GM21423 (cell line): ENCODE measurements at regions not wholly inside any gene's neighbourhood (a gene's known extent, or its start where the extent isn't known, plus 50 kb on each side); places are given as distances from the start of the nearest gene placed in this dataset.
"Not testable (repeated sequence)": the region's sequence is repeated elsewhere in the genome, so short reads cannot be mapped to it uniquely, and the experiment has no call there.

Source experiments
- ATAC-seq: cut with Tn5 transposase; IDR thresholded peaks from one replicate; pipeline ENCODE4 v1.9.1; 2021; ENCODE audit warnings: mild to moderate bottlenecking, moderate library complexity; ENCODE audit not compliant: unreplicated experiment

DNA sequence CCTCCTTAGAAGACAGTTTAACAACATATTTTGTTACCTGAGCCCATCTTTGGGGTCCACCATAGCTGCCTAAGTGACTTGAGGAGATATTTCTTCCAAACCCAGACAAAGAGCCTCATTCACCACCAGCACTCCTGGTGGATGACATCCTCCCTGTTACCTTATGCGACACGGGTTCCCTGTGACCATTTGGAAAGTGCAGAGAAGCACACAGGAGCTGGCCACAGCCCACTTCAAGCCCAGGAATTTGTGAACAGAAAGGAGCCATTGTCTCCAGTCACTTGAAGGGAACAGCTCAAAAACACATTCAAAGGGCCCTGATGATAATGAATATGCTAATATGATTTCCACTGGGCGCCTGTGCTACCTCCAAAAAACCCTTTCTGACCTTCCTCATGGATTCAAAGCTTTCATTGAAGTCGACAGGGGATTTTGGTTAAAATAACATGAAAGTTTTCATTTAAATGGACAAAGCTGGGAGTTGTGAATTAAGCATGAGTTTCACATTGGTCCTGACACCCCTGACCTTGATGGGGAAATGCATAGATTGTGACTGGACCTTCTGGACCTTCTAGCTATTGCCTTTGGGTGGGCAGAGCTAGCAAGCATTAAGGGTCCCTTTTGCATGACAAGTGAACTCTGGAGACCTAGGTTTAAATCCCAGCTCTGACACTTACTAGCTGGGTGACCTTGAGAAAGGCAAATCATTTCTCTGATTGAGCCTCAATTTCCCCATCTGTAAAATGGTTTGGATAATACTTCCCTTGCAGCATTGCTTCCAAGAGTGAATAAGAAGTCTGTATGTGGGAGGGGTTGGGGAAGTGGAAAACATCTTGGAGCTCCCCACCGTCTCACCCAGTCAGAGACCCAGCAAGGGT is 83.3 kb upstream of the SIRPA start:
- ATAC-seq = no peak

- ATAC-seq = no peak
Measured at GRCh38 chr20:1810926-1811620, 84.1 kb upstream of the SIRPA start.

- ATAC-seq = no peak
Measured at GRCh38 chr20:1810572-1810925, 84.7 kb upstream of the SIRPA start.

DNA sequence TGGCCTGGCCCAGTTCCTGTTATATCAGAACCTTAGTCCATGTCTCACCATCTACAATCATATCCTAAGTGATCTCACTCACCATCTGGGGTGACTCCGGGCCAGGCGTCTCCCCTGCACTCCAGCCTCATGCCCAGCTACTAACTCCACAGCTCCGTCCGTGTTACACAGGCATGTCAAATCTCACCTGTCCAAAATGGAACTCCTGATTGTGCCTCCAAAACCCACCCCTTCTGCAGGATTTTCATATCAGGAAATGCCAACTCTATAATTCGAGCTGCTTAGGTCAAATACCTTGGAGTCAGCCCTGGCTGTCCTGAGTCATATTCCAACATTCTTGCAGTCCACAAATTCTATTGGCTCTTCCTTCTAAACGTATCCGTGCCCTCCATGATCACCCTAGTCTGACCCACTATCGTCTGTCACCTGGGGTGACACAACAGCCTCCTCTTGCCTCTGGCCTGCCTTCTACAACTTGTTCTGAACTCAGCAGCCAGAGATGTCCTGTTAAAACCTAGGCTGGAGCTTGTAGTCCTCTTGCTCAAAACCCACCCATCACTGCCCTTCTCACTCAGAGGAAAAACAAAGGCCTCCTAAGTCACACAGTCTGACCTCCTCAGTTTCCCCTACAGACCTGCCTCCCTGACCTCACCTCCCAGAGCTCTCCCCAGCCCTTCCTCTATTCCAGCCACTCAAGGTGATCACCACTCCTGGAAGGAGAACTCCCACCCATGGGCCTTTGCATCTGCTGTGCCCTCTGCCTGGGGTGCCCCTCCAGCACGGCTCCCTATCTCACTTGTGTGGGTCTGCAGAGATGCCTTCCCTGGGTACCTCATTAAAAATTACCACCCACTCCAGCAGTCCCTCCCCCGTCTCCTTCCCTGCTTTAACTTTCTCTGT is 85.3 kb upstream of the SIRPA start:
- ATAC-seq = no peak

DNA sequence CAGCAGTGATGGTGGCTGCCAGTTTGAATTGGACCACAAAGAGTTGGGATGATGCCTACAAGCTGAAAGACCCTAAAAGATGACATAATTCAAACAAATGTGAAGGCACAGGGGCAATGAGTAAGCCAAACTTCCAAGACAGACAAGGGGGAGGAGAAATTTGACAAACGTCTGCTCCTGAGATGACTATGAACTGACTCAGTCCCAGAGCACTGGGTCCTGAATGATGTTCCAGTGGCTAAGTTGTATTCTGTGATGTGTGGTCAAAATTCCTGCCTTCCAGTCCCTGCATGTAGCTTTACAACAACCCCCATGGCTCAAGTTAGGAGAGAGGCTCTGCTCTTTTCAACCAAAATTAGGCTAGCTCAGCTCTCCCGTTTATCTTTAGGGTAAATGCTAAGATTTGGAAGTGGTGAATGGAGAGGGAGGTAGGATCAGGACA is 86.1 kb upstream of the SIRPA start:
- ATAC-seq = no peak

GRCh38 chr20:1808101-1808500 is 87.1 kb upstream of the SIRPA start:
- no peak for ATAC-seq

DNA sequence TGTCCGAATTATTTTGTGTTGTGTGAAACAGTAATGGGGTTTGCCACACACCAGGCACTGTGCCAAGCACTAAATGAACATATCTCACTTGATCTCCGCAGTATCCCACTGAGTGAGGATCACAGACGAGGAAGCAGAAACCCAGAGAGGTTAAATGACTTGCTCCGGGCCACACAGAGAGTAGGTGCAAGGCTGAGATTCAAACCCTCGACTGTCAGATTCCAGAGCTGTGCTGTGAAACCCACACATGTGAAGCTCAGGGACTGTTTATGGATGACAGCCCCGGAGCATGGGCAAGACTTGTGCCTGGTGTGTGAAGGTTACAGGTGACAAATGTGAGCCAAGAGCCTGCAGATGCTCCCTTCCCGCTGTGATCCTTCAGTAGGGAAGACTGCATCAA is 87.8 kb upstream of the SIRPA start:
- no peak for ATAC-seq

DNA sequence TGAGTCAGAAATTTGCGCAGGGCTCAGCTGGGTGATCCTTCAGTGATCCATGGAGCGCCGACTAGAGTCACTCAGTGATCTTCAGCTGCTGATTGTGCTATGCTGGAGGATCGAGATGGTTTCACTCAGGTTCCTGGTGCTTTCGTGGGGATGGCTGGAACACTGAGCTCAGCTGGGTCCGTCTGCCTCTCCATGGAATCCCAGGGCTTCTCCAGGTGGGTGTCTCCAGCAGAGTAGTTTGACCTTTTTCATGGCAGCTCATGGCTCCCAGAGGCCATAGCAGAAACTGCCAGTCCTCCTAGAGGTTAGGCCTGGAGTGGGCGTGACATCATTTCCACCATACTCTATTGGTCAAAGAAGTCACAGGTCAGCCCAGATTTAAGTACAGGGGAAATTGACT is 88.8 kb upstream of the SIRPA start:
- ATAC-seq = no peak

GRCh38 chr20:1805816-1806215 is 89.4 kb upstream of the SIRPA start:
- no peak for ATAC-seq

DNA sequence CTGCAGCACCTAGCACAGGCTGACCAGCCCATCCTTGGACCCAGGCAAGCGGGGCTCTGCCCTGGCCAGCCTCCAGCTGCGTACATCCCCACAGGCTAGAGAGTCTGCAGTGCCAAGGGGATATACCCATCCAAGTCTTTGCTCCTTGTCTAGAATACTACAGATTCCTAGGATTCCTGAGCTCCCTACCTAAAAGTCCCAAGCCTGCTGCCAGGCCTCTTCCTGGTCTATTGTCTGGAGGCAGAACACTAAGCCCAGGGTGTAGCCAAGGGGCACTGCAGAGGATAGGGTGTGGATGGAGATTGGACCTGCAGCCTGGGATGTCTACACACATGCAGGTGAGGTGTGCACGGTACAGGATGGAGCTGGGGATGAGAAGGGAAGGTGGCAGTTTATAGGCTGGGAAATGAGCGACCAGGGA is 90.0 kb upstream of the SIRPA start:
- ATAC-seq = no peak

GRCh38 chr20:1804554-1804956 is 90.7 kb upstream of the SIRPA start:
- no peak for ATAC-seq

- no peak for ATAC-seq
Measured at GRCh38 chr20:1803932-1804501, 91.2 kb upstream of the SIRPA start.

DNA sequence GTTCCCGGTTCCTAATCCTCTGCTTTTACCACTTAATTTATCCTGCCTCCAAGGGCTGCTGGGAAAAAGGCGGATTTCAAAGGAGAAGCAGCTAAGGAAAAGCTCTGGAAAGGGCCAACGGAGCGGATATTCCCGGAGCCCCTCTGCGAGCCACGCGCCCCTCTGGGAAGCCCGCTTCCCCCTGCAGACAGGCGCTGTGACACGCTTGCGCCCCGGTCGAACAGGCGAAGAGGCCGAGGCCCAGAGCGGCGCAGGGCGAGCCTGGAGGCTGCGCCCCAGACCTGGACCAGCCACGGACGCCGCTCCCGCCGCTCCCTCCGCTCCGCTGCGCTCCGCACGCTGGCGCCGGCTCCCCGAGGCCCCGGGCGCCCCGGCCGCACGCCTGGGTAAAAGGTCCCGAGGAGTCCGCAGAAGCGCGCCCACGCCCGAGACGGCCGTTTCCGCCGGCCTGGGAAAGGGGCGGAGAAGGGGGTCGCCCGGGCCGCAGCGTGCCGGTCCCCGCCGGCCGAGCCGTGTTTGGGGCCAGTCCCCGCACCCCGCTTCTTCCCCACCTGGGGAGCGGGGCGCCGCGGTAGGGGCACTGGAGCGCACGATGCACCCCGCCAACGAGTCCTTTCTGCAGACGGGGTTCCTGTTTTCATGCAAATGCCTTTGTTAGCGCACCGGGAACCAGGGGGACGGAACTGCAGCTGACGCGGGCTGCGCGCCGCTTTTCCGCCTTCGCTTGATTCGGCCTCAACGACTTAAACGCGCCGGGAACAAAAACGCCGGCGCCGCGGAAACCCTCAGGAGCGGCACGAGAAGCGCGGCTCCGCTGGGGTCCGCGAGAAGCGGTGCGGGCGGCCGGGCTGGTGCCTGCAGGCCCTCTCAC is 91.9 kb upstream of the SIRPA start:
- ATAC-seq = no peak

DNA sequence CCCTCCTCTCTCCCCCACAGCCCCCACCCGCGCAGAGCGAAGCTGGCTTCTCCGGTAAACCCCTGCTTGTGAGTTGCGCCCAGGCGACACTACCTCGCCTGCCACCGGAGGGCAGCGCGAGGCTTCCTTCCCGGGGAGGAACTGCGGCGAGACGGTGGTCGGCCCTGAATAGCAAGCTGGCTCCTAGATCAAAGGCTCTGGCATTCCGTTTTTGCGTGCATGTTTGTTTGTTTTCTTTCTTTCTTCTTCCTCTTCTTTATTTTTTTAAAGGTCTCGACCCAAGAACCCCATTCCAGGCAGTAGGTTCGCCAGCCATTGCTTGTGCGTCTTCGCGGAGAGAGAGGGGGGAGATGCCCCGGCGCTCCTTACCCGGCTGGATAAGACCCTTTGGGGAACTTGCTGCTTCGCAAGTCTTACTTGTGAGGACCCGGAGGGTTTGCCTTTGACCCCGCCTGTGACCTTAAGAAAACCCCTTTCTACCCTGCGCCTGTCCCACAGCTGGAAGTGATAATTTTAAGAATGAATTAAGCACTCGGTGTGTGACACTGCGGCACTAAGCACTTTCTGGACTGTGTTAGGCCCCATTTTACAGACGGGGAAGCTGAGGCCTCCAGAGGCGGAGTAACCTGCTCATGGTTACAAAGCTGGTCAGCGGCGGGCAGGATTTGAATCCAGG is 92.7 kb upstream of the SIRPA start:
- no peak for ATAC-seq

DNA sequence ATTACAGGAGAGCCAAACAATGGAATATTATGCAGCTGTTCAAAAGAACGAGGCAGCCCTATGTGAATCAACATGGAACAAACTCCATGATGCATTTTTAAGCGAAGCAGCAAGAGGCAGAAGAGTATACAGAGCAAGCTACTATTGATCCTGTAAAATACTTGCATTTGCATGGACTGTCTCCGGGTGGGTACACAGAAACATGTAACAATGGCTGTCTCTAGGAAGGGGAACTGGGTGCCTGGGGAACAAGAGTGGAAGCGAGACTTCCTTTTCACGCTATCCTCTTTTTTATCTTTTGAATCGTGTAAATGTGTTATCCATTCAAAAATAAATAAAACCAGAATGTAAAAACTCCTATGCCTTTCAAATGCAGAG is 93.3 kb upstream of the SIRPA start:
- no peak for ATAC-seq

GRCh38 chr20:1801225-1801928 is 93.8 kb upstream of the SIRPA start:
- ATAC-seq = no peak

DNA sequence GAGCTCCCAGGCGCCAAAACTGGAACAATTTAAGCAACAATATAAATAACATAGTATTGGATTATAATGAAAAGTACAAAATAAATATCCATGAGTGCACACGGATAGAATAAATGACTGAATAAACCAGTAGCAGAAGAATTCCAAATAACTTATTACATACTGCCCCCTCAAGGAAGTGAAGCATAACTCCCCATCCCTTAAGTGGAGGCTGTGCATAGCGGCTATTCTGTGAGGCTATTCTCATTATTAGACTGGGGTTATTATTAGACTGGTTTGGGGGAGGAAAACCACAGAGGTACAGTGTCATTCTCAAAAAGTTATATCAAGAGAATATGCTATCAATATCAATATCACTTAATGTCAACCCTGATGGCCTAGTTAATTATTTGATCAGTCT is 94.4 kb upstream of the SIRPA start:
- ATAC-seq = no peak

DNA sequence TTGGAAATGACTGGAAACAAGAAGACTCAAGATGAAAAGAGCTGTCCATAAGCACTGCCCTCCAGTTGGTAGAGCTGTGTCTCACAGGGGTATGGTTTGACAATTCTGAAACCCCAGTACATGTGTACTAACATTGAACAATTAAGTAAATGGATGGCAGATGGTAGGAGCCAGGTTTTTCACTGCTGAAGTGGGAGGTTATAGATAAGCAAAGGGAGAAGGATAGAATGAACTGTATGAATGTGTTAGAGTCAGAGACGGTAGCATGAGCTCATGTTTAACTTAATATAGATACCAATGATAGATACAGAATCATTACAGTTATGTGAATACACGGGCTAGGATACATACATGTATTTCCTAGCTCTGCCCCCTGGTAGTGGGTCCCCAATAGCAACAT is 95.0 kb upstream of the SIRPA start:
- ATAC-seq = no peak

DNA sequence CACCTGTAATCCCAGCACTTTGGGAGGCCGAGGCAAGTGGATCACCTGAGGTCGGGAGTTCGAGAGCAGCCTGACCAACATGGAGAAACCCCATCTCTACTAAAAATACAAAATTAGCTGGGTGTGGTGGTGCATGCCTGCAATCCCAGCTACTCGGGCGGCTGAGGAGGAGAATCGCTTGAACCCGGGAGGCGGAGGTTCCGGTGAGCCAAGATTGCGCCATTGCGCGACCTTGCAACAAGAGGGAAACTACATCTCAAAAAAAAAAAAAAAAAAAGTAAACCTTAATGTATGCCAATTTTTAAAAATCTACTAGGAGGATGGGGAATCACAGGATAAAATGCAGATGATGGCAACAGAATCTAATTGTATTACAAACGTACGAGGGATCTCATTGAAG is 95.5 kb upstream of the SIRPA start:
- ATAC-seq = not testable (repeated sequence)
